Stimulated activated CD4-positive, alpha-beta T cell treated with anti-CD3 and anti-CD28 coated beads, Interleukin-12 subunit alpha, Interleukin-12 subunit beta, amount 100 ng/mL, for 24 hours (primary cell): ENCODE measurements at regions not wholly inside any gene's neighbourhood (a gene's known extent, or its start where the extent isn't known, plus 50 kb on each side); places are given as distances from the start of the nearest gene placed in this dataset.
"Not testable (repeated sequence)": the region's sequence is repeated elsewhere in the genome, so short reads cannot be mapped to it uniquely, and the experiment has no call there.

Experiments
- DNase-seq, 2 experiments: peaks; one replicate each; pipeline ENCODE4 v3.0.0-alpha.2; 2020; ENCODE audit warnings: low read depth in 2 of 2

- DNase-seq = no peak
These were observed 318.8 kb upstream of the NAALADL2 start for GRCh38 chr3:174540116-174540908.

GRCh38 chr3:174541708-174542315 lies 317.3 kb upstream of the NAALADL2 start:
- DNase-seq = no peak

- DNase-seq = no peak
These were observed 311.2 kb upstream of the NAALADL2 start for GRCh38 chr3:174547801-174548435.

- no peak for DNase-seq
These were observed 310.1 kb upstream of the NAALADL2 start for GRCh38 chr3:174548841-174549623.

GRCh38 chr3:174581558-174581957 lies 277.6 kb upstream of the NAALADL2 start:
- DNase-seq = no peak

- DNase-seq = no peak
These were observed 275.7 kb upstream of the NAALADL2 start for GRCh38 chr3:174583396-174583795.

GRCh38 chr3:174587137-174587536 lies 272.0 kb upstream of the NAALADL2 start:
- not testable (repeated sequence) for DNase-seq

GRCh38 chr3:174596447-174596982 lies 262.6 kb upstream of the NAALADL2 start:
- DNase-seq = no peak

GRCh38 chr3:174598885-174599439 lies 260.2 kb upstream of the NAALADL2 start:
- DNase-seq = no peak

- DNase-seq = no peak
These were observed 246.0 kb upstream of the NAALADL2 start for GRCh38 chr3:174613173-174613572.

- no peak for DNase-seq
These were observed 245.1 kb upstream of the NAALADL2 start for GRCh38 chr3:174614036-174614435.

- no peak for DNase-seq
These were observed 240.6 kb upstream of the NAALADL2 start for GRCh38 chr3:174618368-174619080.

- no peak for DNase-seq
These were observed 239.9 kb upstream of the NAALADL2 start for GRCh38 chr3:174619239-174619638.

- DNase-seq = no peak
These were observed 239.0 kb upstream of the NAALADL2 start for GRCh38 chr3:174620138-174620537.

- no peak for DNase-seq
These were observed 238.2 kb upstream of the NAALADL2 start for GRCh38 chr3:174620855-174621472.

- DNase-seq = no peak
These were observed 225.8 kb upstream of the NAALADL2 start for GRCh38 chr3:174633342-174633741.

- no peak for DNase-seq
These were observed 222.7 kb upstream of the NAALADL2 start for GRCh38 chr3:174636451-174636850.

- DNase-seq = no peak
These were observed 219.7 kb upstream of the NAALADL2 start for GRCh38 chr3:174639406-174639805.

GRCh38 chr3:174639970-174640369 lies 219.2 kb upstream of the NAALADL2 start:
- DNase-seq = no peak

- no peak for DNase-seq
These were observed 218.2 kb upstream of the NAALADL2 start for GRCh38 chr3:174640932-174641331.
